ENCODE measurements at regions not wholly inside any gene's neighbourhood (a gene's known extent, or its start where the extent isn't known, plus 50 kb on each side); places are given as distances from the start of the nearest gene placed in this dataset.
"Not testable (repeated sequence)": the region's sequence is repeated elsewhere in the genome, so short reads cannot be mapped to it uniquely, and the experiment has no call there.

DNA sequence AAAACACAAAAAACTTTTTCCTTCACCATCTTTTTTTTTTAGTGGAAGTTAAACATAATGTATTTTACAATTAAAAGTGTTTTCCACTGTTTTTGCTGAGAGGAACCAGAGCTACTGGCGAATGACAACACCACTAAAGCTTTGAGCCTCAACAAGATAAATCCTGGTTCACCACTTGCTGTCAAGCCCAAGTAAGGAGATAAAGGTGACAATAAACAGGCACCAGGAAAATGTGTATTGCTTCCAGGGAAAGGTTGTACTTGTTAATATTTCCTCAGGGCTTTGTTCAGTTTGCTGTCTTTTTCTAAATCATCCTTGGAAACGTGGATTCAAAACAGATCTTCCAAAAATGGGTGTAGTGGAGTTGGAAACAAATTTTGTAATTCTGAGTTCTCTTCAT, 109.9 kb upstream of the ANKRD30A start:
- Mint-ChIP-seq H3K36me3 (ENCODE audit: low read depth) (no peaks in the 10 kb centered on the region), H3K27ac (no peak overlapping the region), H3K4me3 (no peak overlapping the region), H3K9me3 (peaks cover 2% of the 10 kb centered on the region), H3K4me1 (no peaks in the 10 kb centered on the region), H3K27me3 (no peaks in the 10 kb centered on the region)
- TF ChIP-seq, protein P1, sequence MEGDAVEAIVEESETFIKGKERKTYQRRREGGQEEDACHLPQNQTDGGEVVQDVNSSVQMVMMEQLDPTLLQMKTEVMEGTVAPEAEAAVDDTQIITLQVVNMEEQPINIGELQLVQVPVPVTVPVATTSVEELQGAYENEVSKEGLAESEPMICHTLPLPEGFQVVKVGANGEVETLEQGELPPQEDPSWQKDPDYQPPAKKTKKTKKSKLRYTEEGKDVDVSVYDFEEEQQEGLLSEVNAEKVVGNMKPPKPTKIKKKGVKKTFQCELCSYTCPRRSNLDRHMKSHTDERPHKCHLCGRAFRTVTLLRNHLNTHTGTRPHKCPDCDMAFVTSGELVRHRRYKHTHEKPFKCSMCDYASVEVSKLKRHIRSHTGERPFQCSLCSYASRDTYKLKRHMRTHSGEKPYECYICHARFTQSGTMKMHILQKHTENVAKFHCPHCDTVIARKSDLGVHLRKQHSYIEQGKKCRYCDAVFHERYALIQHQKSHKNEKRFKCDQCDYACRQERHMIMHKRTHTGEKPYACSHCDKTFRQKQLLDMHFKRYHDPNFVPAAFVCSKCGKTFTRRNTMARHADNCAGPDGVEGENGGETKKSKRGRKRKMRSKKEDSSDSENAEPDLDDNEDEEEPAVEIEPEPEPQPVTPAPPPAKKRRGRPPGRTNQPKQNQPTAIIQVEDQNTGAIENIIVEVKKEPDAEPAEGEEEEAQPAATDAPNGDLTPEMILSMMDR (IDR thresholded peaks at IDR 0.05), result no peak
- DNase-seq, result no peak
- intact Hi-C loops (cut with micrococcal nuclease), result no loop called here
- CTCF ChIA-PET, result no interaction called here
- ATAC-seq (ENCODE audit: low read depth), result no peak
- POLR2A ChIA-PET, result no interaction called here

DNA sequence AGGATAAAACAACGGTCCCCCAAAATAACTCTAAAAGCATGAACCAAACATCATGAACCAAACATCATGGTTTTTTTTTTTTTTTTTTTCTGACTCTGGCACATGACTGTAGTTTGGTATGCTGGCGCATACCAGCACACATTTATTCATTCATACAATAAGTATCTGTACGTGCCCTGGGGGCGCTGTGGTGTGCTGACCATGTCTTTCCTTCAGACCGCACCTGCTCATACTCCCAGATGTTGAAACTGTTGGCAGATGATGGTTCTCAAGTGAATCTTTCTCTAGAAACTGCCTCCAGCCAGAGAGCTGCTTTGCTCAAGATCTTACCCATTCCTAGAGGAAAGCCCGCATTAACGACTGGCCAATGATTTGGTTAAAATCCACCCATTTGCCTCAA, 114.7 kb upstream of the ANKRD30A start:
- intact Hi-C loops (cut with micrococcal nuclease), result no loop called here
- Mint-ChIP-seq H3K36me3 (ENCODE audit: low read depth) (no peaks in the 10 kb centered on the region), H3K27ac (no peak overlapping the region), H3K4me3 (no peak overlapping the region), H3K9me3 (peaks cover 5% of the 10 kb centered on the region), H3K27me3 (no peaks in the 10 kb centered on the region), H3K4me1 (no peaks in the 10 kb centered on the region)
- DNase-seq (no peak), ATAC-seq (ENCODE audit: low read depth) (no peak)
- CTCF ChIA-PET, result no interaction called here
- TF ChIP-seq, protein P1 (IDR thresholded peaks at IDR 0.05), result no peak
- POLR2A ChIA-PET, result no interaction called here

DNA sequence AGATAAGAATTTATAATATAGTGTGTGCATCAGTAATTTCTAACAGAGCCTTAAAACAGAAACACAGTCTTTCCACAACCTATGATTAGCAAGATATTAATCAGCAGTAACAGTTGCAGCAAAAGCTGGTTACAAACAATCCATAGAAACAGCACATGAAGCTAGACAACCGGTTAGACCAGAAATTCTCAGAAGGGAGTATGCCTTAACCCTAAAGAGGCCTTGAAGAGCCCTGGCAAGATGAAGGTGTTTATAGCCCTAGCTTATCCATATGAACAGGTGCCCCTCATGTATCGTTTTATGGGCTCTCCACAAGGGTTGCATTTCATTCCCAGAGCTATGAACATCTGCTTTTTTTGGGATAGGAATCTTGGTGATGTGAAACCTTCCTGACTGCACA, 117.1 kb upstream of the ANKRD30A start:
- H3K27ac Mint-ChIP-seq; intact Hi-C loops (cut with micrococcal nuclease); H3K36me3 Mint-ChIP-seq (ENCODE audit: low read depth); POLR2A ChIA-PET; H3K27me3 Mint-ChIP-seq; DNase-seq; ATAC-seq (ENCODE audit: low read depth); H3K4me1 Mint-ChIP-seq; H3K9me3 Mint-ChIP-seq; H3K4me3 Mint-ChIP-seq; CTCF ChIA-PET: not testable (repeated sequence)

DNA sequence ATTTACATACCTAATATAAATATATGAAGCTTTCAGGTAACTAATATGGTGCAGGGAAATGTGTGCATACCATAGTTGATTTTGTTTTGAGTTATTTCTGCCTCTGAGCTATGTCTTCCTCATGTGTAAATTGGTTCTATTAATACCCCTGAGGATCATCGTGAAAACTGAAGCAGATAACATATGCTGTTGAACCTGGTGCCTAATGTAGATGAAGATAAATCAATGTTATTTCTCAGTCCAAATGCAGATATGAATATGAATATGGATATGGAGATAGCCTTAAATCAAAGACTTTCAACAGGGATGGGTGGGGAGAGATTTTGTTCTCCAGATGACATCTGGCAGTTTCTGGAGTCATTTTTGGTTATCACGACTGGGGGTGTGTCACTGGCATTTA, 122.3 kb upstream of the ANKRD30A start:
- DNase-seq, result no peak
- H3K4me1 Mint-ChIP-seq, result no peaks in the 10 kb centered on the region
- intact Hi-C loops (cut with micrococcal nuclease), result no loop called here
- TF ChIP-seq, protein P1 (IDR thresholded peaks at IDR 0.05), result no peak
- H3K36me3 Mint-ChIP-seq (ENCODE audit: low read depth), result no peaks in the 10 kb centered on the region
- CTCF ChIA-PET, result no interaction called here
- H3K27ac Mint-ChIP-seq, result no peak overlapping the region
- peaks cover 5% of the 10 kb centered on the region for H3K9me3 Mint-ChIP-seq
- H3K4me3 Mint-ChIP-seq, result no peak overlapping the region
- no peaks in the 10 kb centered on the region for H3K27me3 Mint-ChIP-seq
- no peak for ATAC-seq (ENCODE audit: low read depth)
- POLR2A ChIA-PET, result no interaction called here

DNA sequence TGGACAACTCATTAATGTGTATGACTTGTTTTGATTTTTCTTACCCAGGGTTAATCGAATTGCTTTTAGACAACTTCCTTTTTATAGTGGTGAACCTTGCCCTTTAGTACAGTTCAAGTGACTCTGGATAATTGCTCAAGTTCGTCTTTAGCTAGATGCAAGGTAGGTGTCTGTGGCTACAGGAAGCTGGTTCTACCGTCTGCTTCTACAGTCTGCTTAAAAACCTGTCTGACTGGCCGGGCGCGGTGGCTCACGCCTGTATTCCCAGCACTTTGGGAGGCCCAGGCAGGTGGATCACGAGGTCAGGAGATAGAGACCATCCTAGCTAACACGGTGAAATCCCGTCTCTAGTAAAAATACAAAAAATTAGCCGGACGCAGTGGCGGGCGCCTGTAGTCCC, 129.6 kb upstream of the ANKRD30A start:
- DNase-seq; H3K4me3 Mint-ChIP-seq; H3K36me3 Mint-ChIP-seq (ENCODE audit: low read depth); H3K4me1 Mint-ChIP-seq; H3K27me3 Mint-ChIP-seq; POLR2A ChIA-PET; H3K27ac Mint-ChIP-seq; CTCF ChIA-PET; ATAC-seq (ENCODE audit: low read depth); intact Hi-C loops (cut with micrococcal nuclease): not testable (repeated sequence)
- H3K9me3 Mint-ChIP-seq, result peaks cover 12% of the 10 kb centered on the region

DNA sequence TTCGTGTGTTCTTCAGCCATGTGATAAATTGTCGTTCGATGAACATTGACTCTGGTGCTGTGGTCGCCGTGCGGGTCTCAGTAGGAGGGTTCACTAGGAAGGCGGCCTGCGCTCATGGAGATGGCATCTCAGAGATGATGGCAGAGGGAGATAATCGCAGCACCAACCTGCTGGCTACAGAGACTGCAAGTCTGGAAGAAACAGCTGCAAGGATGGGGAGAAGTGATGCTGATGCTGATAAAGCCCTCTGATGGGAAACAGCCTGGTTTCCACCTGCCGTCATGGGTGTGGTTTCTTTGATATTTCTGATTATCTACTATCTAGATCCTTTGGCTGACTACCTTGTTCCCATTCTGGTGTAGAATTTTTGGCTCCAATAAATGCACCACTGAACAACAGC, 130.5 kb upstream of the ANKRD30A start:
- intact Hi-C loops (cut with micrococcal nuclease), result no loop called here
- Mint-ChIP-seq H3K27me3 (no peaks in the 10 kb centered on the region), H3K27ac (no peak overlapping the region)

More for the DNA sequence above, 130.5 kb upstream of the ANKRD30A start:
- H3K4me1 Mint-ChIP-seq, result no peaks in the 10 kb centered on the region
- H3K4me3 Mint-ChIP-seq, result no peak overlapping the region
- ATAC-seq (ENCODE audit: low read depth), result no peak
- no peaks in the 10 kb centered on the region for H3K36me3 Mint-ChIP-seq (ENCODE audit: low read depth)
- peaks cover 12% of the 10 kb centered on the region for H3K9me3 Mint-ChIP-seq
- TF ChIP-seq, protein P1 (IDR thresholded peaks at IDR 0.05), result no peak
- no peak for DNase-seq
- CTCF ChIA-PET, result no interaction called here
- POLR2A ChIA-PET, result no interaction called here
